Ureter (tissue), 1 donor: ENCODE measurements at regions not wholly inside any gene's neighbourhood (a gene's known extent, or its start where the extent isn't known, plus 50 kb on each side); places are given as distances from the start of the nearest gene placed in this dataset.

Experiments
- DNase-seq: peaks from one replicate; pipeline ENCODE4 v3.0.0-alpha.2; 2020; ENCODE audit warnings: low spot score
- donor health status: DM: yes; HTN: yes; CAD: no.

- no peak for DNase-seq
These were observed 53.9 kb upstream of the GALNTL6 start for GRCh38 chr4:171759274-171759673.

DNA sequence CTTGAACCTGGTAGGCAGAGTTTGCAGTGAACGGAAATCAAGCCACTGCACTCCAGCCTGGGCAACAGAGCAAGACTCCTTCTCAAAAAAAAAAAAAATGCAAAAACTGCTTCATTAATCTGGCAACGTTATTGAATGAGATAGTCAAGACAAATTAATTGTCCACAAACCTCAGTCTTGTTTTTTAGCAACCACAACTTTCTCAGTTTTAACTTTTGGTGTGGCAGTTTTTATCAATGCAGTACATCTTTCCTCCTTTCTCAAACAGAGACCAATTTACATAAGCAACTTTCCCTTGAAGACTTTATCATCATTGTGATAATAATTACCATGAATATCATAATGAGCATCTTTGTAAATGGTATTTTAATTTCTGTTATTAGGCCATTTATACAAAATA lies 61.7 kb upstream of the GALNTL6 start:
- no peak for DNase-seq

DNA sequence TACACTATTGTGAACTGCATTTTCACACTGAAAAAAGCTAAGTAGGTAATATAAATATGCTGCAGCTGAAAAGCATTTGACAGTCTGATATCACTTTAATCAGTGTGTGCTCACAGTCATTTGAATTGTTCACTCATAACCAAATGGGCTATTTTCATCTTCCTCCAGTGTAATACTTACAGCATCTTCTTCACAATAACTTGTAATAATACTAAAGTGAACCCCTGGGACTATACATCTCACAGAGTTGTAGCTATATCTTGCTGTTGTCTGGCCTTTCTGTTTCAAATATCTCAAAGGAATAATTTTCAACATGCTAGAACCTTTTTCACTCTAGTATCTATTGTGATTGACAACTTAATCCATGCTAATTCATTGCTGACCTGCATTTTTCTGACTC lies 66.8 kb upstream of the GALNTL6 start:
- DNase-seq, result no peak

DNA sequence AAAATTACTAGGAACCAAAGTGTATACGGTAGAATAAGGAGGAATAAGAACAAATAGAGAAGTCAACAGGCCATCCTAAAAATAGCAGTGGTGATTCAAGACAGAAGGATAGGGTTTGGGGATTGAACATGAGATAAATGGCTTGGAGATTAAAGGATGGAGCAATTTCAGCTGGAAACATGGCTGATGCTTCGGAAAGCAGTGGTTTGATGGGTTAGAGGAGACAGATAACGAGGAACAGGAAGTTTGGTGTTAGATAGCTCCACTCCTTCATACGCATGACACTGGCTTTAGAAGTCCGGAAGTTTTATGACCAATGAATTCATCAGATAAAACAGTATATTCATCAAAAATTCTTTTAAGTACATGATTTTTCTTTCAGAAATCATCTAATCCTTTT lies 70.8 kb upstream of the GALNTL6 start:
- no peak for DNase-seq

- no peak for DNase-seq
These were observed 86.0 kb upstream of the GALNTL6 start for GRCh38 chr4:171727185-171727584.

DNA sequence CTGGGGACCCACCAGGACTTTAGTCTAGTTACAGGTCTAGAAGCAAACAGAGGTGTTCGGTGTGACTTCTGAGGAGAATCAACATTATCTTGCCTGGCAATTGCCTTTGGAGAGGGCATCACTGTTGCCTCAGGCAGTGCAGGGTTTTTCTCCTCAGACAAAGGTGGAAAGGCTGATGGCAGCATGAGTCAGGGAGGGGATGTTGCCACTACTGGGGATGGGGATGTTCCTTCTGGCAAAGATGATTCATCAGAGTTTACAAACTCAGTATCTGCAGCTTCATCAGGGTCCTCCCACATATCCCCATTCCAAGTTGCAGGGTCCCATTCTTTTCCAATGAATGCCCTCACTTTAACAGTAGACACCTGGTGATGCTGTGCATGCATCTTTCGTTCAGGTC lies 91.3 kb upstream of the GALNTL6 start:
- DNase-seq, result no peak

DNA sequence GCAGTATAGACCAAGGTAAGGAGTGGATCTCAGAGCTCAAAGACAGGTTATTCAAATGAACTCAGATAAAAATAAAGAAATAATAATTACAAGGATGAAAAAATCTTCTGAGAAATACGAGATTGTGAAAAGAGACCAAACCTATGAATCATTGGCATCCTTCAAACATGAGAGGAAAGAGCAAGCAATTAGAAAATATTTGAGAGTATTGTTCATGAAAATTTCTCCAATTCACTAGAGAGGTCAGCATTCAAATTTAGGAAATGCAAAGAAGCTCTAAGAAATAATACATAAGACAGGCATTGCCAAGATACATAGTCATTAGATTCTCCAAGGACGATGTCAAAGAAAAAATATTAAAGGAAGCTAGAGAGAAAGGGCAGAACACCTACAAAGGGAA lies 93.5 kb upstream of the GALNTL6 start:
- no peak for DNase-seq

DNA sequence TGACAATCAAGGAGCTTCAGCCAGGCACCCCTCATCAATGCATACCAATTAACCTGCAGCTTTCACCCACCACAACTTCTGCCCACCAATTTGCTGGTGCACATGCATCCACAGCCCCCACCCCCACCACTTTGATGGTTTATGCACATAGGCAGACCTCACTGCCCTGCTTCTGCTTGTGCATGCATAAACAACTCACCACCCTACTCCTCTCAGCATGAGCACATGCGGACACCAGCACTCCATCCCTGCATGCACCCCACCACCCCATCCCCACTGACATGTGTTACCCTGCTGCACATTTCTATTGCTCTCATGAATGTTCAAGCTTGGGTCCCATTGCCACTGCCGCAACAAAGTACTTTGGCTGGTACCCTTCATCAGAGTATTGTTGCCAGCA lies 94.5 kb upstream of the GALNTL6 start:
- no peak for DNase-seq

DNA sequence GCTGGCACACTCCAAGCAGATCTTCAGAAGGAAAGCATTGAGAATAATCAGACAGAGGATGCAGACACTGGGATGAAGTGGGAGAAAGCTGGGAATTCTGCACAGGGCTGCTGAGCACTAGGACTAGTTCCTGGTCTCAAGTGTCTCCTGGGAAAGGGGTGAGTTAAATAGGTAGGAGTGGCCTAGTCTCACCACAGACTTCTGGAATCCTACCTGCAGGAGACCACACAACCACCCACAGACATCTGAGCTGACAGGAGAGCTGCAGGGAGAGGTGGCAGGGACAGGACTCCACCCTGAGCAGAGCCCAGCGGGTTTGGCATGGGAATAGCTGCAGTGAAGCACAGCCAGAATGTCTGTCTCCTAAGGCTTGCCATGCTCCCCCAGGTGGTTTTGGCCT lies 95.1 kb upstream of the GALNTL6 start:
- no peak for DNase-seq

DNA sequence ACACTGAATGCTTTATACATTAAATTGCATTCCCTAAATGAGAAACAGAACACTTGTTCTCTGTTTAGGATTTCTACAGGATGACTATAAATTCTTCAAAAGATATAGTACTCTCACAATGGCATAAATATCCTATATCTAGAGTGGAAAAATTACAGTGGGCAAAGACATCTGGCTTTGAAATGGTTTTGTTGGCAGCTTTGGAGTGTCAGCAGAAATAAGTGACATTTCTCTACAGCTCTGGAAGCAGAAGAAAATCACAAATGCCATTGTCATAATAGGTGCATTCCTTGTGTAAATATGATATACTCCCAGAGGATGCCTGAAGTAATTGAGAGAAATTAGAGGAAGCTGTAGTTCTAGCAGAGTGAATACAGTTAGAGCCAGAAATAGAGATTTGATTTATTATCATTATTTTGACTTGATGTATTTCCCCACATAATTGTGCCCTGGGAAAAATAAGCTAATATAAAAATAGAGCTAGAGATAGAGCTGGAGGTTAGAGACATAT lies 95.9 kb upstream of the GALNTL6 start:
- no peak for DNase-seq

DNA sequence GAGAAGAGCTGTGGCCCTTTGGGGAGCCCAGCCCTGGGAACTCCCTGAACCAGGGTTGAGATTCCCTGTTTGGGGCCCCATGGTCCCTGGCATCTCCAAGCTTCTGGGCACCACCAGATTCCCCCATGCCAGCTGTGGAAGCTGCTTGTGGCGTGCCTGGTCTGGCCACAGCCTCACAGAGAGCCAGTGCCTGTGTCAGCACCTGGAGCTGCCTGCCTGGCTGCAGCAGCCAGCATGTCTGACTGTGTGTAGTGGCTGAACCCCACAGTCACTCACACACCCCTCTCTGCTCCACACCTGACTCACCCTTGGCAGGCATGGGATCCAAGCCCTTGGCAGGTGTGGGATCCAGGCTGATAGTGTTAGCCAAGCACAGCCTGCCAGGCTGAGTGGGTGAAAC lies 97.2 kb upstream of the GALNTL6 start:
- no peak for DNase-seq

- DNase-seq, result no peak
These were observed 98.3 kb upstream of the GALNTL6 start for GRCh38 chr4:171714791-171715454.

DNA sequence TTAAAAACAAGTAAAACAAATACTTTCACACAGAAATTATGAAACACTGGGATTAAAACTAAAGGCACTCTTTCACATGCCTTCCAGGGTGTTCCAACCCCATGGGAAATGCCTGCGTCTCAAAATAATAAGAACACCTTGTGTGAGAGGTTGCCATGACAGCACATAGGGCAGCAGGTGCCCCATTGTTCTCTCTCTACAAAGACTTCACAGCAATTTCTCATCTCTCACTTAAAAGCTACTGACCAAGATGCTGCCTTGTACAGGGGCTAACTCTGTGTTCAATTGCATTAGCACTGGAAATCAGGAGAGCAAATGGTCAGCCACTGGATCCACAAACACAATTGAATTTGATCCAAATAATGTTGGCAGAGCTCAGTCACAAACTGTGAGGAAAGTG lies 102.5 kb upstream of the GALNTL6 start:
- DNase-seq, result no peak

GRCh38 chr4:171676555-171677215 lies 136.5 kb upstream of the GALNTL6 start:
- no peak for DNase-seq

DNA sequence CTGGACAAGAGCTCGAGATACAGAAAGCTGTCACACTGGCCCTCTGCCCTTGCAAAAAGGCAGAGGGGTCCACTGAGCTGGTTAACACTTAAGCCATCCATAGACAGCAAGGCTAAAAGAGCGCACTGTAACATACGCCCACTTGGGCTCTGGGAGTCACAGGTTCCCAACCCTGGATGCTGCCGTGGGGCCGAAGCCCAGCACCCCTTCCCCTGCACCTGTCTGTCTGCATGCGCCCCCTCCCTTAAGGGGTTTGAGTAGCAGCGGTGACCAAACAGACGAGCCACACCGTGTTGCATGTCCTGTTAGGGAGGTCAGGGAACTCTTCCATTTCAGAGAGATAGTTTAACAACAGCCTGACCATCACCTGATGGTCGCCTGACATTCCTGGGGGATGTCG lies 138.4 kb upstream of the GALNTL6 start:
- no peak for DNase-seq

DNA sequence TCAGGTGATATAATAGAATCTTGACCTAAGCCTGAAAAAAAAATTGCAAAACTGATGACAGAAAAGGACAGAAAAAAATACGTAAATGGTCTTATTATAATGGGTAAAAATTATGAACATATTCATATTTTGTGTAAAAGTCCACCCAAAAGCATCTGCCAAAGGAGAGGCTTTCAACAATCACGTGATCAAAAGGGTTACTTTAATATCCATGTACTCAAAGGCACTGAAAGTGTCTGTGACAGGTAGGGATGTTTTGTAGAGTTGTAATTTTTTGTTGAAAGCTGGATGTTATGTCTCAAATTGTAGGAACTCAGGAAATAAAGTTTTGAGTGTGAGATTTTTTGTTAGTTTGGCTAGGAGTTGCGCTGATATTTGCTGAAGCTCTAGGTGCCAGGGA lies 144.8 kb upstream of the GALNTL6 start:
- no peak for DNase-seq

- DNase-seq, result no peak
These were observed 145.3 kb upstream of the GALNTL6 start for GRCh38 chr4:171667906-171668305.

GRCh38 chr4:171651071-171651470 lies 162.1 kb upstream of the GALNTL6 start:
- no peak for DNase-seq

GRCh38 chr4:171650543-171650942 lies 162.7 kb upstream of the GALNTL6 start:
- no peak for DNase-seq

DNA sequence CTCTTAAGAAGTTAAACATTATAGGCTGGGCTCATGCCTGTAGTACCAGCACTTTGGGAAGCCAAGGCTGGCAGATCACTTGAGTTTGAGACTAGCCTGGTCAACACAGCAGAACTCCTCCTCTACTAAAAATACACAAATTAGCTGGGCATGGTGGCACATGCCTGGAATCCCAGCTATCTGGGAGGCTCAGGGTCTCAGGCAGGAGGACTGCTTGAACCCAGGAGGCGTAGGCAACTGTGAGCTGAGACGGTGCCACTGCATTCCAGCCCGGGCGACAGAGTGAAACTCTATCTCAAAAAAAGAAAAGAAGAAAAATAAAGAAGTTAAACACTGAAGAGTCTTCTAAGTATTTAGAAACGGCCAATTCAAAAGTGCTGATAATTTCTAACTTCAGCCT lies 164.3 kb upstream of the GALNTL6 start:
- no peak for DNase-seq

GRCh38 chr4:171646984-171647383 lies 166.2 kb upstream of the GALNTL6 start:
- no peak for DNase-seq

DNA sequence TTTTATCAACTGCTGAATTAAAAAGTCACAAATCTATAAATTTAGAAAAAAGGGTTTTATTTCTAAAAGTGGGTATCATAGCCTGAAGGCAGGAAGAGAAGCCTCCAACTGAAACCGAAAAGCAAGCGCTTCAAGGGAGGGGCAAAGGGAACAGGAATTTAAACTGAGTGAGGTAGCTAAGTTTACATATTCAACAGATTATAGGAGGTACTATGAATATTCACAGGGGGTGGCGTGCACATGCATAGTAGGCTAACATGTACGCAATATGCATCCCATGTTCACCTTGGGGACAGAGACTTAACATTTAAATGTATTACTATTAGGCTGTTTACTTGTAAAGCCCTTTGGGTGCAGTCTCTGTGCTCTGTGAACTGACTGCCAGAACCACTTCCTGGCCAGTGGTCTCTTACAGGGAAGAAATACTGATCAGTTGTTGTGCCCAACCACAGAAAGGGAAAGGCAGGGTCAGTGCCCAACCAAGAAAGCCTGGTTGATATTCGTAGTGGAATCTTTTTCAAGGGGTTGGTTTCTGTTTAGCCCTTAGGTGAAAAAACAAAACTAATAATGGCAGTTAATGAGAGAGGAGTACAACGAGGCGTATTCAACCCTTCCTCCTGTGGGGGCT lies 168.7 kb upstream of the GALNTL6 start:
- DNase-seq, result no peak

- no peak for DNase-seq
These were observed 173.7 kb upstream of the GALNTL6 start for GRCh38 chr4:171639540-171639939.
